Activated naive CD4-positive, alpha-beta T cell treated with Interleukin-2 at 50 U/mL for 16 hours (primary cell): ENCODE measurements at regions not wholly inside any gene's neighbourhood (a gene's known extent, or its start where the extent isn't known, plus 50 kb on each side); places are given as distances from the start of the nearest gene placed in this dataset.
A peak's percentile ranks its signal among the peaks of the same experiment; 100 is the strongest.

Experiments
- DNase-seq: peaks from one replicate; pipeline ENCODE4 v3.0.0-alpha.2; 2020

DNA sequence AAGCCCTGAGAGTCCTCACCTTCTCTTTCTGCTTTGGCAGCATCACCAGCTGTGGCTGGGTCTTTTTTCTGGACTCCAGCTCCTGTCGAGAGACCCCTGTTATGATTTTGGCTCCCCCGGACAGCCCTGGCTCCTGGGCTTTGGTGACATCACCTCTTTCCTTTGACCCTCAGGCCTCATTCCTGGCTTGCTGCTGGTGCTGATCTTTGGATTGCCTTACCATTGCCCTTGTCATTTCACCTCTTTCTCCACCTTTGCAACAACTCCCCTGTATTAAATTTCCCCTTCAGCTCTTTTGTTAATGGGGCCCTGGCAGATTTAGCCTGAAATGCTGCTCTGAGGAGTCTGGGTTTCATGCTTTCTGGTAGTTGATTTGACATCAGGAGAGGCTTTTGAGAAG is 322.8 kb downstream of the ZSWIM6 start:
- no peak for DNase-seq

GRCh38 chr5:61657010-61657409 is 325.0 kb downstream of the ZSWIM6 start:
- no peak for DNase-seq

GRCh38 chr5:61657686-61658085 is 325.6 kb downstream of the ZSWIM6 start:
- DNase-seq = no peak

- DNase-seq = peak; percentile 82
These were observed 326.5 kb downstream of the ZSWIM6 start for GRCh38 chr5:61658592-61659008.

GRCh38 chr5:61659221-61659696 is 327.2 kb downstream of the ZSWIM6 start:
- no peak for DNase-seq

DNA sequence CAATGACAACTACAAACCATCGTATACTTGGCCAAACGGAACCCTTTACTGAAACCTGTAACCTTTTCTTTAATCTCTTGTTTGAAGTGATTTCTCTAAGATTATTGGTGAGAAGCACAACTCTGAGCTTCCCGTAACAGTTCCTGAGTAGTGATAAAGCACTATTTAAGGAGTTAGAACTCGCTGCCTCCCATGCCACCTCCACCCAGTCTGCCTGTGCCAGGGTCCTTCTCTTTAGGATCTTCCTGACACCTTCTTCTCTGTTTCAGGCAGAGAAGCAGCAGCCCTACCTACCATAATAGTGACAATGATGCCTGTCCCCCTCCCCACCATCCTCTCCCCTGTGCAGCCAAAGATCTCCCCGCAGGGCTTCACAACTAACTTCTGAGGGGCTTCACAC is 330.6 kb downstream of the ZSWIM6 start:
- no peak for DNase-seq

GRCh38 chr5:61666064-61666621 is 334.1 kb downstream of the ZSWIM6 start:
- no peak for DNase-seq

GRCh38 chr5:61667525-61668218 is 335.6 kb downstream of the ZSWIM6 start:
- DNase-seq = no peak

DNA sequence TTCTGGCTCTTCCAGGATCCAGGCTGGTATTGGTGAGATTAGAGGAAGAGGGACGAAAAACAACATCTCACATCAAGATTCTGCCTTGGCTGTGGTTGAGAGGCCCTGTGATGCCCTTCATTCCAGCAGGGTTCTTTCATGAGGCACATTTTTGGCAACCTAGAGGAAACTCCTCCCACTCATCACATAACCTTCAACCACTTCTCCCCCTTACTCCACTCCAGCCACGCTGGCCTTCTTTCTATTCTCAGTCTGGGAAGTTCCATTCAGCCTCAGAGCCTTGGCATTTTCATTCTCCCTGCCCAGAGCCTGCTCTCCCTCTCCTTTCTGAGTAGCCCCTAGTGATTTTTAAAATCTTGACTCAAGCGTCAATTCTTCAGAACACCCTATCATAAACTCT is 337.5 kb downstream of the ZSWIM6 start:
- DNase-seq = no peak

GRCh38 chr5:61670941-61671340 is 338.9 kb downstream of the ZSWIM6 start:
- no peak for DNase-seq

- no peak for DNase-seq
These were observed 341.1 kb downstream of the ZSWIM6 start for GRCh38 chr5:61673007-61673735.

DNA sequence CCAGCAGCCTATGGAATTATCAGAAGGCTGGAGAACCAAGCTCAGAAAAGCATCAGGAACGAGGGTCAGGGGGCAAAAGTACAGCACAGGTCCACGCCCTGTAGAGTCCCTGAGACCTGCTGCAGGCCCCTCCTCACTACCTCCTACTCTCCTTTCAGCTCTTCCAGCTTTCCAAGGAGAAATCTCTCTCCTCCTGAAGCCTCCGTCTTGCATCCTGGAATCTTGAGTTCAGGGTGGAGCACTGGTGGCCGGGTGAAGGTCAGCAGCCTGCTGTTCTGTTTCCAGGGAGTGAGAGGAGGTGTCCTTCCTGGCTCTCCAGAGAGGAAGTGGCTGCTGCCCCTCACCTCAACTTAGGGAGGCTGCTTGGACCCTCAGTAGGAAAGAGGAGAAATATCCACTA is 342.3 kb downstream of the ZSWIM6 start:
- no peak for DNase-seq

DNA sequence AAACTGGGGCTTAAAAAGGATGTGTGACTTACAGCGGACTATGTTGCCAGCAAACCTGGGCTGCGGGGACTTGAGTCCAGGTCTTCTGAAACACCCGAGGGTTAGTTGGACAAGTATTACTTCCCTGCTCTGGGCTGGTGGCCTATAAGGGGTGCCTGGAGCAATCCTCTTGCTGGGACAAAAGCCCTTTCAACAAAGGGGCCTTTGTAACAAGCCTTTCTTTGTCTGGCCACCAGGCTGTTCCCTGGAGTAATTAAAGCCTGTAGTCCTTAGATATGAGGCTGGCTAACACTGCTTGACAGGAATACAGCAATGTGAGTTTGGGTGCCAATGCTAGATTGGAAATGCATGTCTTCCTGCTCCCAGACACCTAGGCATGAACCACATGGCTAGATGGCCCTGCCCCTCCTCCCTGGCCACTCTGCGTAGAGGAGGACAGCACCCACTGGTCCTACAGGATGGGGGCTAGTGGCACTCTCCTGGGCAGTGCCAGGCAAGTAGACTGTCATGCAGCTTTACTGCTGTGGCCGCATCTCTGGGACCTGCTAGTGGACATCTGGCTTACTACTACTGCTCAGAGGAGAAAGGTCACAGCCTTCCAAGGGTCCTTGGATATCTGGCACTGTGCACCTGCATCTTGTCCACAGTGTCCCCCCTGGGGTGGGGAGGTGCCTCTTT is 343.1 kb downstream of the ZSWIM6 start:
- no peak for DNase-seq

GRCh38 chr5:61677220-61677619 is 345.2 kb downstream of the ZSWIM6 start:
- DNase-seq = no peak

GRCh38 chr5:61678966-61679365 is 346.9 kb downstream of the ZSWIM6 start:
- DNase-seq = no peak

DNA sequence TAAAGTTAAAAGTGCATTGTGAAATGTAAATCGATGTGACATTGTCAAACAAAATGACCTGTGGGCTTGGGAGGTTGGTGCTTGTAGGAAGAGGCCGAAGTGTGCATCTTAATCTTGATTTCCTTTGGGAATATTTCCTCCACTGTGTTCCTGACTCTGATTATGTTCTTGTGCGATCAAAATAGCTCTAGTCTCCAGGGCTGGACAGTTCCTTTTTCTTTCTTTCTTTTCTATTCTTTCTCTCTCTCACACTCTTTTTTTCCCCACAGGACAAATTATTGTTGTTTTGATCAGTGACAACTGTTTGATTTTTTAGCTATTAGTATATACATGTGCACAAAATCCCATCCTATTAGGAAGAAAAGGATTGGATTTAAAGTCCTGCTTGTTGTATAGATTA is 347.5 kb downstream of the ZSWIM6 start:
- DNase-seq = no peak

- no peak for DNase-seq
These were observed 348.2 kb downstream of the ZSWIM6 start for GRCh38 chr5:61680247-61680646.

GRCh38 chr5:61683148-61683547 is 351.1 kb downstream of the ZSWIM6 start:
- no peak for DNase-seq

DNA sequence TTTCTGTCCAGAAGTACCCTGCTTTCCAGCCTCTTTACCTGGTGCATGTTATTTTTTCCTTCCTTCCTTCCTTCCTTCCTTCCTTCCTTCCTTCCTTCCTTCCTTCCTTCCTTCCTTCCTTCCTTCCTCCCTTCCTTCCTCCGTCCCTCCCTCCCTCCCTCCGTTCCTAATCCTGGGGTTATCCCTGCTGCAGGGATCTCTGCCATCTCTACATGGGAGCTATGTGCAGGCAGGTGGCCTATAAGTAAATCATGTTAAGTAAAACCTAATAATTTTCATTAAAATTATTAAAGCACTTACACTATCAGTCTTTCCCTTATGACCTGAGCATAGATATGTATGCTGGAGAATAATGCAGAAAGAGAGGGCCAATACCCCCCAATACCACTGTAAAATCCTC is 351.9 kb downstream of the ZSWIM6 start:
- DNase-seq = no peak

DNA sequence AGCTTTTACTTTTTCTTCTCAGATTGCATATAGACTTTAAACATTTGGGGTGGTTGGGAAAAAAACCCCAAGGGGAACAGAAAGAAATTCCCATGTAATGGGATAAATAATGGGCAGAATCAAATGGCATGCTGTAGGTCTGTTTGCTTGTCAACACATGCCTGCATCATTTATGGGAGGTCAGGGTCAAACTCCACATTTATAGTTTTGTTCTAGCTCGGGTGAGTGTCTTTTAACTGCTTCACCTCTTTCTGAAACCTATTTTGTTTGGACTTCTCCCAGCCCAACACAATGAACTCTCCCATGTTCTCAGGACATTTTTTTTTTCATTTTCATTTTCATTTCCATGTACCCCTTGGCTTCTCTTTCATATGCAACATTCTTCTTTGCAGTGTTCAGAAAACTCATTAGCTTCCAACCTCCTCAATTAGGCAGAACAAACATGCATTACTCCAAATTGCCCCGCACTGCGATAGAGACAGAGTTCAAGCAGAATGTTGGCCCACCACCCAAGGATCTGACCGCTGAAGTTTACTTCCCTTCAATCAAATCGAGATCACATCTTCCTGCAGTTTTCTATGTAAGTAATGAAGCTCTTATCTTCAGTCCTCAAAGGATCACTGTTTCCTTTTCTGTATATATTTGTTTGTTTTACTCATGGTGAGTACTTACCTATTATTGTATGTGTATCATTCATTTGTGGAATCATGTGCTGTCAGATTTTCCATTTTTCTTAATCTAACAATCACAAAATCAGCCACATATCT is 354.6 kb downstream of the ZSWIM6 start:
- no peak for DNase-seq

- DNase-seq = no peak
These were observed 355.3 kb downstream of the ZSWIM6 start for GRCh38 chr5:61687371-61687770.

GRCh38 chr5:61689153-61689846 is 357.2 kb downstream of the ZSWIM6 start:
- DNase-seq = no peak
